VCaP (cell line): ENCODE measurements at regions not wholly inside any gene's neighbourhood (a gene's known extent, or its start where the extent isn't known, plus 50 kb on each side); places are given as distances from the start of the nearest gene placed in this dataset.
"Not testable (repeated sequence)": the region's sequence is repeated elsewhere in the genome, so short reads cannot be mapped to it uniquely, and the experiment has no call there.

Source experiments
- H3K27ac ChIP-seq: fragments of 450-650 bp; 2 replicates; pipeline ENCODE4 v1.5.1; 2017
- TF ChIP-seq, protein P1 (sequence below): fragments of 450-650 bp; conservative IDR thresholded peaks from 2 replicates; pipeline ENCODE4 v1.5.1; 2017; ENCODE audit warnings: mild to moderate bottlenecking, moderate library complexity

- TF ChIP-seq, protein P1, sequence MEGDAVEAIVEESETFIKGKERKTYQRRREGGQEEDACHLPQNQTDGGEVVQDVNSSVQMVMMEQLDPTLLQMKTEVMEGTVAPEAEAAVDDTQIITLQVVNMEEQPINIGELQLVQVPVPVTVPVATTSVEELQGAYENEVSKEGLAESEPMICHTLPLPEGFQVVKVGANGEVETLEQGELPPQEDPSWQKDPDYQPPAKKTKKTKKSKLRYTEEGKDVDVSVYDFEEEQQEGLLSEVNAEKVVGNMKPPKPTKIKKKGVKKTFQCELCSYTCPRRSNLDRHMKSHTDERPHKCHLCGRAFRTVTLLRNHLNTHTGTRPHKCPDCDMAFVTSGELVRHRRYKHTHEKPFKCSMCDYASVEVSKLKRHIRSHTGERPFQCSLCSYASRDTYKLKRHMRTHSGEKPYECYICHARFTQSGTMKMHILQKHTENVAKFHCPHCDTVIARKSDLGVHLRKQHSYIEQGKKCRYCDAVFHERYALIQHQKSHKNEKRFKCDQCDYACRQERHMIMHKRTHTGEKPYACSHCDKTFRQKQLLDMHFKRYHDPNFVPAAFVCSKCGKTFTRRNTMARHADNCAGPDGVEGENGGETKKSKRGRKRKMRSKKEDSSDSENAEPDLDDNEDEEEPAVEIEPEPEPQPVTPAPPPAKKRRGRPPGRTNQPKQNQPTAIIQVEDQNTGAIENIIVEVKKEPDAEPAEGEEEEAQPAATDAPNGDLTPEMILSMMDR, result no peak
- no peak overlapping the region for H3K27ac ChIP-seq
Measured at GRCh38 chr12:25794571-25794970, 163.9 kb upstream of the RASSF8 start.

- no peak overlapping the region for H3K27ac ChIP-seq
- TF ChIP-seq, protein P1, result no peak
Measured at GRCh38 chr12:25796523-25797000, 161.9 kb upstream of the RASSF8 start.

- H3K27ac ChIP-seq, result no peak overlapping the region
- TF ChIP-seq, protein P1, result no peak
Measured at GRCh38 chr12:25797386-25797785, 161.1 kb upstream of the RASSF8 start.

DNA sequence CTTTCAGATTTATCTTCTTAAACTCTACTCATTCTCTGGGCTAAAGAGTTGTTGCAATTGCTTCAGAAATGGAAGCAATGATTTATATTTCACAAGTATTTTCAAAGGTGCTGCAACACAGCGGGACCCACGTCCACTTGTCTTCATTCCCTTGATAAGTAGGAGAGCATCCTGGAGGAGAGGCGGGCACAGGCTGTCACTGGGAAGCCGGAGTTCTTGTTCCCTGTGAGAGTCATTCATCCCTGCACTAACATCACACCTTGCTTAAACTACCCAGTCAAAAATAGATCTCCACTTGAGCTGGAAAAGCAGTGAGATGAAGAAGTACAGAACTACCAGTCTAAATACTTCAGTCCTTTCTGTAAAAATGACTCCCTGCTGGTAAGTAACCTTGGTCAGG is 160.5 kb upstream of the RASSF8 start:
- no peak overlapping the region for H3K27ac ChIP-seq

DNA sequence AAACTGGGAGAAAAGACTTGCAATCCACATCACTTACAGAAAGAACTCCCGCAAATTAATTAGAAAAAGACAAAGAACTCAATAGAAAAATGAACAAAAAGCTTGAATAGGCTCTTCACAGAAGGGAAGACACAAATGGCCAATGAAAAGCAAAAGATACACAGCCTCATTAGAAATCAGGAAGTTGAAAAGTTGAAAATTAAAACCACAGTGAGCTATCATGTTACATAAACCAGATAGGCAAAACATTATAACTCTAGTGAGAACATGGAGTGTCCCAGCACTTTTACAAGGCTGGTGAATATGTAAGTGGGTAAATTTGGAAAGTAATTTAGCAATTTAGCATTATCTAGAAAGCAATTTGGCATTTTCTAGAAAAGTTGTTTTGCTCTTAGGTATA is 158.4 kb upstream of the RASSF8 start:
- TF ChIP-seq, protein P1, result no peak
- peak overlapping the region; percentile 72; the same call in 1 of the 2 replicates for H3K27ac ChIP-seq

More for the DNA sequence above, 160.5 kb upstream of the RASSF8 start:
- TF ChIP-seq, protein P1, result no peak

DNA sequence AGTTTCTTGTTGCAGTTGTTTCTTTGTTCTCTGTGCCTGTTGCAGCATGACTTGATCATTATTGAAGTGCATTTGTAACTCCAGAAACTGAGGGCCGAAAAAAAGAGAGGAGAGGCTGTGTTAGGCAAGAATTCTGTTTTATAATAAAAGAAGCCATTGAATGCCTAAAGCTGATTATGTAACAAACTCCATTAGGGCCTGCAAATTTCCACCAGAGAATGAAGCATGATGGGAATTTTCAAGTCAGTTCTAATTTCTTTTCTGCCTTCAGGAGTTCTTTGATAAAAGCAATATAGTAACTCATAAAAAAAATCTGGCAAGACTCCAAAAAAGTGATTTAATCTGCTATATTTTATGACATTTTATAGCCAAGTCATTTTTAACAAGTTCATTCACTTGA is 156.7 kb upstream of the RASSF8 start:
- H3K27ac ChIP-seq, result peak overlapping the region; percentile 72
- TF ChIP-seq, protein P1, result no peak

- peak overlapping the region; percentile 72 for H3K27ac ChIP-seq
- TF ChIP-seq, protein P1, result no peak
Measured at GRCh38 chr12:25802143-25802542, 156.3 kb upstream of the RASSF8 start.

DNA sequence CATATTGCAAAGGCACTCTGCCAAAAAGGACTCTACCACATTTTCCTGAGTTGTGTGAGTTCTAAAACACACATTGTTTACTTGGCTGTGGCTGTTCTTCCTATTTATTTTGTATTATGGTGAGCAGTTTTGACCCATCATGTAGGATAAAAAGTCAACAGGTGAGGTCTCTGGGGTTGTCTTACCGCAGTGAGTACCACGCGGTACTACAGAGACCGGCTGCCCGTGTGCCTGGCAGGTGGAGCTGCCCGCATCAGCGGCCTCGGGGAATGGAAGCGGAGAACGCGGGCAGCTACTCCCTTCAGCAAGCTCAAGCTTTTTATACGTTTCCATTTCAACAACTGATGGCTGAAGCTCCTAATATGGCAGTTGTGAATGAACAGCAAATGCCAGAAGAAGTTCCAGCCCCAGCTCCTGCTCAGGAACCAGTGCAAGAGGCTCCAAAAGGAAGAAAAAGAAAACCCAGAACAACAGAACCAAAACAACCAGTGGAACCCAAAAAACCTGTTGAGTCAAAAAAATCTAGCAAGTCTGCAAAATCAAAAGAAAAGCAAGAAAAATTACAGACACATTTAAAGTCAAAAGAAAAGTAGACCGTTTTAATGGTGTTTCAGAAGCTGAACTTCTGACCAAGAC is 155.3 kb upstream of the RASSF8 start:
- H3K27ac ChIP-seq, result peak overlapping the region; percentile 72

GRCh38 chr12:25804286-25804685 is 154.2 kb upstream of the RASSF8 start:
- H3K27ac ChIP-seq, result not testable (repeated sequence)
